Progenitor cell of endocrine pancreas (in vitro differentiated cells): ENCODE measurements at regions not wholly inside any gene's neighbourhood (a gene's known extent, or its start where the extent isn't known, plus 50 kb on each side); places are given as distances from the start of the nearest gene placed in this dataset.

ENCODE experiments used
- DNase-seq: peaks from one replicate; pipeline ENCODE4 v3.0.0; 2021; ENCODE audit warnings: low spot score; ENCODE audit not compliant: unreplicated experiment
- H3K27ac Mint-ChIP-seq: 2 replicates; pipeline ENCODE4 v1.8.0; 2021; ENCODE audit warnings: mild to moderate bottlenecking, moderate library complexity, mixed read lengths
- H3K27me3 Mint-ChIP-seq: 2 replicates; pipeline ENCODE4 v1.8.0; 2021; ENCODE audit warnings: mixed read lengths
- H3K36me3 Mint-ChIP-seq: 2 replicates; pipeline ENCODE4 v1.8.0; 2022; ENCODE audit warnings: mixed read lengths; ENCODE audit not compliant: insufficient read depth
- H3K4me1 Mint-ChIP-seq: 2 replicates; pipeline ENCODE4 v1.8.0; 2021; ENCODE audit warnings: low read depth, mixed read lengths
- H3K4me3 Mint-ChIP-seq: 2 replicates; pipeline ENCODE4 v1.8.0; 2021; ENCODE audit warnings: low read depth, mild to moderate bottlenecking, moderate library complexity, mixed read lengths
- H3K9me3 Mint-ChIP-seq: 2 replicates; pipeline ENCODE4 v1.8.0; 2021; ENCODE audit warnings: low read depth, mixed read lengths
- TF ChIP-seq, protein P1 (sequence below): fragments of 200-600 bp; sonication (generic); IDR thresholded peaks from one replicate; pipeline ENCODE4 v1.5.0; 2021; ENCODE audit warnings: antibody characterized with exemption, mild to moderate bottlenecking; ENCODE audit not compliant: unreplicated experiment

DNA sequence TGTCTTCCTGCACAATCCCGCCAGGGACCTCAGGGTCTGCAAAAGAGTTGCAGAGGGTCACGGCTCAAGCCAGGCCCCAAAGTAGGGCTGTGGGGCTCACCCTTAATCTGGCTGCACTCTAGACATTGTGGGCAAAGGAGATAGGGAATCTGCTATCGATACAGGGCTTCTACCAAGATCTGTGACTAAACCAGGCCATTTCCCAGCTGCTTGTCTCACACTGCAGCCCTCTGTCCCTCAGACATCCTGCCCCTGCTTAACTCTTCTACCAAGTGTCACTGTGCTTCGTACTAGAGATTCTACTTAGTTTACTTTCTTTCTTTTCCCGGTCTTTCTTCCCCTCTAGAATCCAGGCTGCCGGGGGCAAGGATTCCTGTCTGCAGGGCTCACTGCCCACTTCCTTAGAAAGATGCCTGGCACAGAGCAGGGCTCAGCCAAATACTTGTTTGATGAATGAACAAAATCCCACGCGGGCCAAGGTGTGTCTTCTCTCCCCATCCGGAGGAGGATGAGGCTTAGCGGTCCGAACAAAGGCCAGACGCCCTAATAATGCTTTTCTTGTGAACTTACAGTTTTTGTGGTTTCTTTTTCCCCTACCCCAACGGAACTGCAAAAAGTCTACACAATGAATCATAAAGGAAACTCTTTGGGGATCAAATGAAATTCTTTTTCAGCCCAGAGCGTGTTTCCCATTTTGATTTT lies 61.3 kb upstream of the ANO1 start:
- H3K4me1 Mint-ChIP-seq: no peaks in the 10 kb centered on the region
- no peak for DNase-seq
- TF ChIP-seq, protein P1, sequence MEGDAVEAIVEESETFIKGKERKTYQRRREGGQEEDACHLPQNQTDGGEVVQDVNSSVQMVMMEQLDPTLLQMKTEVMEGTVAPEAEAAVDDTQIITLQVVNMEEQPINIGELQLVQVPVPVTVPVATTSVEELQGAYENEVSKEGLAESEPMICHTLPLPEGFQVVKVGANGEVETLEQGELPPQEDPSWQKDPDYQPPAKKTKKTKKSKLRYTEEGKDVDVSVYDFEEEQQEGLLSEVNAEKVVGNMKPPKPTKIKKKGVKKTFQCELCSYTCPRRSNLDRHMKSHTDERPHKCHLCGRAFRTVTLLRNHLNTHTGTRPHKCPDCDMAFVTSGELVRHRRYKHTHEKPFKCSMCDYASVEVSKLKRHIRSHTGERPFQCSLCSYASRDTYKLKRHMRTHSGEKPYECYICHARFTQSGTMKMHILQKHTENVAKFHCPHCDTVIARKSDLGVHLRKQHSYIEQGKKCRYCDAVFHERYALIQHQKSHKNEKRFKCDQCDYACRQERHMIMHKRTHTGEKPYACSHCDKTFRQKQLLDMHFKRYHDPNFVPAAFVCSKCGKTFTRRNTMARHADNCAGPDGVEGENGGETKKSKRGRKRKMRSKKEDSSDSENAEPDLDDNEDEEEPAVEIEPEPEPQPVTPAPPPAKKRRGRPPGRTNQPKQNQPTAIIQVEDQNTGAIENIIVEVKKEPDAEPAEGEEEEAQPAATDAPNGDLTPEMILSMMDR: no peak
- no peaks in the 10 kb centered on the region for H3K36me3 Mint-ChIP-seq
- H3K9me3 Mint-ChIP-seq: no peaks in the 10 kb centered on the region
- H3K27me3 Mint-ChIP-seq: peaks cover 9% of the 10 kb centered on the region
- no peak overlapping the region for H3K27ac Mint-ChIP-seq
- H3K4me3 Mint-ChIP-seq: no peak overlapping the region

DNA sequence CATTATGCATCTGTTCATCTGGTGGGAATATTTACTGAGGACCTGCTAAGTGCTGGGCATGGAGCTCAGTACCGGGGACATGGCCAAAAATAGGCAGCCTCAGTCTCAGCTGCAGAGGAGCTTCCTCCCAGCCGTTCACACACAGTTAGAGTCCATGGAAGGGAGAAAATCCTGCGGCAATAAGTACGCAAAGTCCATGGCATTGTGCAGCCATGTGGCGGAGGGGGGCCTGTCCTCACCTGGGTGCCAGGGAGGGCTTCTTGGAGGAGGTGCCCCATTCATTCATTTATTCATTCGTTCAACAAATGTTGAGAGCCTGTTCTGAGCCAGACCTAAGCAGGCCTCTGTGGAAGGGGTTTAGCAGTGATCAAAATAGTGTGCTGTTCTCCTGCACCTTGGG lies 59.3 kb upstream of the ANO1 start:
- TF ChIP-seq, protein P1: no peak
- H3K36me3 Mint-ChIP-seq: no peaks in the 10 kb centered on the region
- peaks cover 13% of the 10 kb centered on the region for H3K27me3 Mint-ChIP-seq
- H3K4me1 Mint-ChIP-seq: no peaks in the 10 kb centered on the region
- DNase-seq: no peak
- H3K27ac Mint-ChIP-seq: no peak overlapping the region
- H3K4me3 Mint-ChIP-seq: no peak overlapping the region
- no peaks in the 10 kb centered on the region for H3K9me3 Mint-ChIP-seq

DNA sequence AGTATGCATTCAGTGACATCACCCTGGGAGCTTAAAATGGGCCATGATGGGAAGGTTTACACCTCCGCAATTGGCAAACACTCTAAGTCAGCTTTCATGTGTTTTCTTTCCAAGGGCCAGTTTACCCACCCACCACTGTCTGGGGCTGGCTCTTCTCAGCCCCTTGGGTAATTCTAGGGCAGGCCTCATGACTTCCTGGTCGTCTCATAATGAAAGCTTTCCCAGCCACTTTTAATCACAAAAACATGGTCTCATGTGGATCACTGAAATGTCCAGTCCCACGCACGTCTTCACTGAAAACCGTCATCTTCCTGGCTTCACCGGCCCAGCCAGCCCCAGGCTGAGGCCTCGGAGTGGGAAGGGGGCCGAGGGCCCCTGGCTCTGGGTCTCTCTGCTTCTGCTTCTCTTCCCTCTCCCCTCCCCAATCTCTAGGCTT lies 58.5 kb upstream of the ANO1 start:
- Mint-ChIP-seq H3K27me3 (peaks cover 13% of the 10 kb centered on the region), H3K4me1 (no peaks in the 10 kb centered on the region), H3K36me3 (no peaks in the 10 kb centered on the region), H3K27ac (no peak overlapping the region), H3K9me3 (no peaks in the 10 kb centered on the region), H3K4me3 (no peak overlapping the region)
- TF ChIP-seq, protein P1: no peak
- DNase-seq: no peak

DNA sequence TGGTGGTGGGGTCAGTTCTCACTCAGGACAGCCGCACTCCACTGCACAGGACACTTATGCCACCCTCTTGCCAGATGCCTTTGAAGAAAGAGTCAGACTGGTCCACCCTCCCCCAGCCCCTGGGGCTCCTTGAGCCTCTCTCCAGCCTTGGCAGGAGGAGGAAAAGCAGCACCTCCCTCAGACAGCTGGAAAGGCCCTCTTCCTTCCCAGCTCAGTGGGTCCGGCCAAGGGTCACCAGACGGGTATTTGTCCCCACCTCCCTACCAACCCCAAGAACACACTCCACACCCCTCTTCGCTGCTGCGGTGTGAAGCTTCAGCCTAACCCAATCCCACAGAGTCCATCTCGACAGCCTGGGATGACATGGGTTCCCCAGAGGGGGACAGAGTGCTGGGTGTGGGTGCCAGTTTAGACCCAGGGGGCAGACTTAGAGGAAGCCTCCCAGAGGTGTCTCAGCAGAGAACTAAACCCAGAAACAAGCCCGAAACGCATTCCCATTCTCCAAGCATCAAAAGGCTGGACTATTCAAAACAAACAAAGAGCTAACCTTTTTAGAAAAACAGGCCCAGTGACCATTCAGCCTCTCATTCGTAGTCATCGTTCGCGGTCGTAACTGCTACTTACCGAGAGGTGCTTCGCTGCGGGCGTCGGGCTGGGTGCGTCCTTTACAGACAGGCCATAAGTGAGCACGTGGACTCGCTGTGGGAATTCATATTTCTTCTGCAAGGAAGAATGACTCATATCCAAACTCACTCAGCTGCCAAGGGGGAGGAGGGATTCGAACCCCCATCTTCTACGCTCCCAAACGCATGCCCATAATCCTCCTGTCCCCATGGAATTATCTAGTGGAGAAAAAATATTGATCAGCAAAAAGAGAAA lies 57.5 kb upstream of the ANO1 start:
- Mint-ChIP-seq H3K4me1 (no peaks in the 10 kb centered on the region), H3K4me3 (no peak overlapping the region), H3K9me3 (no peaks in the 10 kb centered on the region), H3K36me3 (no peaks in the 10 kb centered on the region), H3K27me3 (peaks cover 13% of the 10 kb centered on the region), H3K27ac (no peak overlapping the region)
- no peak for DNase-seq
- TF ChIP-seq, protein P1: no peak

DNA sequence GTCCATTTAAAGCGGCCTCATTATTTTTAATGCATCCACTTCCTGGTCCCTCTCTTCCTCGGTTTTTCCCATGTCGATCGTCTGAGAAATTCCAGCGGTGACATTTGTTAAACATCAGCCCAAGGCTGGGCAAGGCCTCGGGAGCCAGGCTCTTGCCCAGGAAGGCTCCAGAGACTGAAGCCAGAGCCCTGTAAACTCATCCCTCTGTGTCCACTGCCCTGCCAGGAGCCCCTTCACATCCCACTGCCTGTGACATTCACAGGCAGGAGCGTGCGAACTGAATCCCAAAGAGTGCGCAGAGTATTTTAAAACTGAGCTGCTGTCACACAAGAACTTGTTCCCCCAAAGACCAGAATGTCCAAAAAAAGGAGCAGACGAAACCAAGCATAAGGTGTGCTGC lies 56.5 kb upstream of the ANO1 start:
- H3K4me1 Mint-ChIP-seq: no peaks in the 10 kb centered on the region
- H3K9me3 Mint-ChIP-seq: no peaks in the 10 kb centered on the region
- H3K4me3 Mint-ChIP-seq: no peak overlapping the region
- DNase-seq: no peak
- TF ChIP-seq, protein P1: no peak
- peaks cover 13% of the 10 kb centered on the region for H3K27me3 Mint-ChIP-seq
- no peaks in the 10 kb centered on the region for H3K36me3 Mint-ChIP-seq
- H3K27ac Mint-ChIP-seq: no peak overlapping the region
